ENCODE measurements at regions not wholly inside any gene's neighbourhood (a gene's known extent, or its start where the extent isn't known, plus 50 kb on each side); places are given as distances from the start of the nearest gene placed in this dataset.

DNA sequence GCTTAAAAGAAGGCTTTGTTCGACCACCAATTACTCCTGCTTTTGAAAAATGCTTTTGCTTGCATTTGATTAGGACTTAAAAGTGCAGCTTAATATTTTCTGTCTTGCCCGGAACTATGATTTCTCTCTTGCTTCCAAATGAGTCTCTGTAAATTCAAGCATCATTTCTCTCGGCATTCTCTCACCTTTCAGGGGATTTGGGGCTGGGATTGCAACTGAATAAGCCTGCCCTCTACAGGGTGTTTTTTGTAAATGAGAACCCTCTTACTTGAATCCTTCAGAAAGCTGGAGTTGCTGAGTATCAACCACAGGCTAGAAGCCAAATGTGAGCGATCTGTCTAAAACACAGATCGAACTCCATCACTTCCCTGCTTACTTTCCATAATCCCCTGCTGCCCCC, 234.6 kb downstream of the TMEM114 start:
- TF ChIP-seq, protein P1, sequence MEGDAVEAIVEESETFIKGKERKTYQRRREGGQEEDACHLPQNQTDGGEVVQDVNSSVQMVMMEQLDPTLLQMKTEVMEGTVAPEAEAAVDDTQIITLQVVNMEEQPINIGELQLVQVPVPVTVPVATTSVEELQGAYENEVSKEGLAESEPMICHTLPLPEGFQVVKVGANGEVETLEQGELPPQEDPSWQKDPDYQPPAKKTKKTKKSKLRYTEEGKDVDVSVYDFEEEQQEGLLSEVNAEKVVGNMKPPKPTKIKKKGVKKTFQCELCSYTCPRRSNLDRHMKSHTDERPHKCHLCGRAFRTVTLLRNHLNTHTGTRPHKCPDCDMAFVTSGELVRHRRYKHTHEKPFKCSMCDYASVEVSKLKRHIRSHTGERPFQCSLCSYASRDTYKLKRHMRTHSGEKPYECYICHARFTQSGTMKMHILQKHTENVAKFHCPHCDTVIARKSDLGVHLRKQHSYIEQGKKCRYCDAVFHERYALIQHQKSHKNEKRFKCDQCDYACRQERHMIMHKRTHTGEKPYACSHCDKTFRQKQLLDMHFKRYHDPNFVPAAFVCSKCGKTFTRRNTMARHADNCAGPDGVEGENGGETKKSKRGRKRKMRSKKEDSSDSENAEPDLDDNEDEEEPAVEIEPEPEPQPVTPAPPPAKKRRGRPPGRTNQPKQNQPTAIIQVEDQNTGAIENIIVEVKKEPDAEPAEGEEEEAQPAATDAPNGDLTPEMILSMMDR (IDR thresholded peaks at IDR 0.05; ENCODE audit: insufficient read depth, low read depth, low read length) = no peak
- Histone ChIP-seq H3K4me3 (ENCODE audit: low read depth, low read length) (no peak overlapping the region), H3K36me3 (ENCODE audit: control insufficient read depth, insufficient read depth, low read length) (no peaks in the 10 kb centered on the region), H3K27me3 (ENCODE audit: control insufficient read depth, insufficient read depth, low read length) (no peaks in the 10 kb centered on the region)
- no peak for DNase-seq (ENCODE audit: low read depth)
- ChIA-PET POLR2A (no interaction called here), CTCF (interaction anchor here (1.2 kb wide), 1 partner anchor 10 kb away, joined by 3 read pairs; no protein-coding TSS in a partner anchor)

DNA sequence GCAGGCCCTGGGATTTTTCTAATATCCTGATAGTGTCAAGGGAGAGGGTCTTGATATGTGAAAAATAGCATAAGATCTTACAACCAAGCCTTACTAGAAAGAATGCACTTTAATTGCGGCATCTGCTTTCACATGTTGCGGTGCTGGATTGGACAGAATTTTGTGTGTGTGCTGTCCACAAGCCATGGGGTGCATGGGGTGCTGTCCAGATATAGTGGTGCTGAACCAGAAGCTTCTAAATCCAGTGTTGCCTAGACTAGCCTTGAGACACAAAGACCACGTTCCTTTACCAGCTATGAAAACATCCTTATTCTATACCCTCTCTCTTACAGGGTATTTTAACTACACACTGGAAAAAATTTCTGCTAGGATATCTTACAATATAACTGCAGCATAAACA, 244.0 kb downstream of the TMEM114 start:
- Histone ChIP-seq H3K27me3 (ENCODE audit: control insufficient read depth, insufficient read depth, low read length) (no peaks in the 10 kb centered on the region), H3K36me3 (ENCODE audit: control insufficient read depth, insufficient read depth, low read length) (no peaks in the 10 kb centered on the region), H3K4me3 (ENCODE audit: low read depth, low read length) (no peak overlapping the region)
- ChIA-PET CTCF (interaction anchor here (0.7 kb wide), 1 partner anchor 14 kb away, joined by 4 read pairs; no protein-coding TSS in a partner anchor), POLR2A (no interaction called here)
- TF ChIP-seq, protein P1 (IDR thresholded peaks at IDR 0.05; ENCODE audit: insufficient read depth, low read depth, low read length) = no peak
- no peak for DNase-seq (ENCODE audit: low read depth)

DNA sequence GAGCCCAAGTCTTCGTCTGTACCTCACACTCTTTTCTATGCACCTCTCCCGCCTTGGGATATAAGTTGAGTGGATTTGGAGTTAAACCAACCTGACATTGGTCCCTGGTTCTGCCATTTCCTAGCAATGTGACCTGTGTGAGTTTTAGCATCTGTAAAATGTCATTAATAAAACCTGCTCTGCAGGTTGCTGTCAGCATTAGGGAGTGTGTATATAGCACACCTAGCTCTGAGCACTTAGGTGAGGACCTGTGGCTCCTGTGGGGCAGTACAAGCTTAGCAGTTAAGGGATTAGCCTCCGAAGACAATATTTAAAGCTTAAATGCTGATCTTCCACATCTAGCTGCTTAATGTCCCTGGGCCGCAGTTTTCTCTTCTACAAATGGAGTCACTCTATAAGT, 248.0 kb downstream of the TMEM114 start:
- Histone ChIP-seq H3K36me3 (ENCODE audit: control insufficient read depth, insufficient read depth, low read length) (no peaks in the 10 kb centered on the region), H3K4me3 (ENCODE audit: low read depth, low read length) (no peak overlapping the region), H3K27me3 (ENCODE audit: control insufficient read depth, insufficient read depth, low read length) (no peaks in the 10 kb centered on the region)
- TF ChIP-seq, protein P1 (IDR thresholded peaks at IDR 0.05; ENCODE audit: insufficient read depth, low read depth, low read length) = no peak
- CTCF ChIA-PET = no interaction called here
- no peak for DNase-seq (ENCODE audit: low read depth)
- POLR2A ChIA-PET = no interaction called here

DNA sequence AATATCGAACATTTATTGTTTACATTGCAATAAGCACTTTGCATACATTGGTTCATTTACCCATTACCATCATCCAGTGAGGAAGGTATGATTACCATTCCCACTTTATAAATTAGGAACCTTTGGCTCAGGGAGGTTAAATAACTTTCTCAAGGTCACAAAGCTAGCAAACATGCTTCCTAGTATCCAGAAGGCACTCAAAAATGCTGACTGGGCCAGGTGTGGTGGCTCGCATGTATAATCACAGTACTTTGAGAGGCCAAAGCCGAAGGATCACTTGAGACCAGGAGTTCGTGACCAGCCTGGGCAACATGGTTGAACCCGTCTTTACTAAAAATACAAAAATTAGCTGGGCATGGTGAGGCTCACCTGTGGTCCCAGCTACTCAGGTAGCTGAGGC, 259.6 kb downstream of the TMEM114 start:
- H3K27me3 ChIP-seq (ENCODE audit: control insufficient read depth, insufficient read depth, low read length) = no peaks in the 10 kb centered on the region
- H3K36me3 ChIP-seq (ENCODE audit: control insufficient read depth, insufficient read depth, low read length) = no peaks in the 10 kb centered on the region
- no peak overlapping the region for H3K4me3 ChIP-seq (ENCODE audit: low read depth, low read length)
- ChIA-PET CTCF (interaction anchor here (1.2 kb wide), 1 partner anchor 15 kb away, joined by 3 read pairs; no protein-coding TSS in a partner anchor), POLR2A (no interaction called here)
- DNase-seq (ENCODE audit: low read depth) = no peak
- TF ChIP-seq, protein P1 (IDR thresholded peaks at IDR 0.05; ENCODE audit: insufficient read depth, low read depth, low read length) = no peak

DNA sequence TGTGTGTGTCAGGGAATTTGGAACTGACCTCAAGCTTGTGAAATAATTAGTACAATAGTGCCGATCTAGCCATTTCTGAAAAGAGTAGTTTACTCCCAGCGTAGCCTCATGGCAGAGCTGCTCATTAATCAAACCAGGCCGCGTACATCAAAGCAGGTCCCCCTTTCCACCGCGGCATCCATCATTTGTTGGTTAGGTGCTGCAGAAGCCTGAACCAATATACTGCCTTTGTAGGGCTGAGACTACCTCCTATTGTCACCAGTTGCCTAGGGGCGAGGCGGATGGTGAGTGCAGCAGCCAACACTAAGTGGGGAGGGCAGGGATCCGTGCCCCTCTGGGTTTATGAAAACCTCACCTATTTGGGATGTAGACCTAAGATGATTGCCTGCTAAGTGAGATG, 264.1 kb downstream of the TMEM114 start:
- DNase-seq (ENCODE audit: low read depth) = no peak
- H3K36me3 ChIP-seq (ENCODE audit: control insufficient read depth, insufficient read depth, low read length) = no peaks in the 10 kb centered on the region
- TF ChIP-seq, protein P1 (IDR thresholded peaks at IDR 0.05; ENCODE audit: insufficient read depth, low read depth, low read length) = no peak
- CTCF ChIA-PET = no interaction called here
- POLR2A ChIA-PET = no interaction called here
- H3K4me3 ChIP-seq (ENCODE audit: low read depth, low read length) = no peak overlapping the region
- H3K27me3 ChIP-seq (ENCODE audit: control insufficient read depth, insufficient read depth, low read length) = no peaks in the 10 kb centered on the region
